CD4-positive, alpha-beta T cell treated with Interleukin-21 for 1 hour (primary cell): ENCODE measurements at regions not wholly inside any gene's neighbourhood (a gene's known extent, or its start where the extent isn't known, plus 50 kb on each side); places are given as distances from the start of the nearest gene placed in this dataset.
A peak's percentile ranks its signal among the peaks of the same experiment; 100 is the strongest.

Source experiments
- DNase-seq: peaks from one replicate; pipeline ENCODE4 v3.0.0-alpha.2; 2020

DNA sequence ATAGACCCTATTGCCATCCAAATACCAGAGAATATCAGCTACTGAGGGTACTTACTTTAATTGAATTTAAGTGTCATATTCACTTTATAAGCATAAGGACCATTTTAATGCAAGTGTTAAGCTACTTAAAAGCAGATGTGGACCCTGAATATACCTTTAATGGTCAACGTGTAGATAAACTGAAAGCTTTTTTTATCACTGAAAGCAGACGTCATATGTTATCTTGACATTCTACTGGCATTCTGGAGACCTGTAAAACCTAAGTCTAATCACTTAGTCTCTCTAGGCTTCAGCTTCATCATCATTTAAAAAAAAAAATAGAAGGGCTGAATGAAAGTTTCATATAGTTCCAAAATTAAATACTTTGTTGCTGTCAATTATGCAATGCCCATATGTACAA, 116.5 kb downstream of the ELAPOR2 start:
- DNase-seq, result no peak

DNA sequence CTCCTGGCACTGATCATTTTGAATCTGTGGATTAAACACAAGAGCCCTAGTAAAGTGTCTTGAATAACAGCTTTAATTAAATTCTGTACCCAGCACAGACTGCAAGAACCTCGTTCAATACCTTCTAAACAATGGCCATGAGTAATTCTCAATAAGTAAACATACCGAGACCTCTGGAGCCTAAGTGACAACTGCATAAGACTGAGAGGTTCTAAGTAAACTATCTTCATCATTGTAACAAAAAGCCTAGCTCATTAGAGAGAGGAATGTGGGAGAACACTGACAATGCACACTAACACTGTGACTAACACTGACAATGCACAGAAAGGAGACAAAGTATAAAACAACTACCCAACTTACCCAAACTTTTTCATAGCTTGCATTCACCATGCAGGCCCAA, 117.4 kb downstream of the ELAPOR2 start:
- DNase-seq, result no peak

DNA sequence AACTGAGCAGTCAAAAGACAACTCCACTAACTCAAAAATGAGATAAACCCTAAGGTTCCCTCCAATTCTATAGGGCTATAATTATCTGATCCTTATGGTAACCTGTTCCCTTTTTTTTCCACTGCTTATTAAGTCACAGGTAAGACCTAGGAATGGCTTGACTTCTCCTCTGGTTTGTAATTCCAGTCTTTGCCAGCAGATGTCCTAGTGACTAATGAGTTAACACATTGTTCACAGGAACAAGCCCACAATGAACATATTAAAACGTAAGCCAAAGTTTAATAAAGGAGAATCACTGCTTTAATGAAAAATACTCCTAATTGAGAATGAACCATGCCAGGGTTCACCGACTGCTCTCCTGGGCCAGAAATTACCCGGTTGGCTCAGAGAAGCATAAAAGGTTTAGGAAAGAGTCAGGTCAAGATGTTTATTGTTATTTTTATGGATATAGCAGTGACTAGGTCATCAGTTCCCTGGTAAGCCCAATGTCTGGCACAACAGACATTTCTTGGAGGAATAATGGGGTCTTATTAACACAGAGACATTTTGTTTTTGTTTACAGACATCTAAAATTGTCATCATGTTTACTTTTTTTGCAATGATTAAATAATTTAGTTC, 120.1 kb downstream of the ELAPOR2 start:
- DNase-seq, result peak; percentile 61

DNA sequence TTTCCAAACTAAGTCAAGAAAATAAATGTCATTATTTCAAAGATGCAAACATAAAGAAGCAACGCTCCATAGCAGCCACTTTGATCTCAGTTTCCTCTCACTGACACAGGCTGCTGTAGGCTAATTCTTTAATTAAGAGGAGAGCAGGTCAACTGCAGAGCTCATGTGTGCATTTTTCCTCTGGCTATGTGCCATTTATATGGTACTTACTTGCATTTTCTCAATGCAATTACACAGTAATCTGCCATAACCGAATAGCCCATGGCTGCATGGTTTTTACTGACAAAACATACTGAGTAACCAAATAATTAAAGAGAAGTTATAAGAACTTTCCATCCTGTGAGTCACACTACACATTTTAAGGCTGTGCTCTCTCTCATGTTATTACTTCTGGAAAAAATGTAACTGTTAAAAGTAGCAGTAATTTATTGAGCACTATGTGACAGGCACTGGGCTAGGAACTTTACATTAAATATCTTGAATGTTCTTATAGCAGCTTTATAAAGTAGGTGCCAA, 122.0 kb downstream of the ELAPOR2 start:
- DNase-seq, result no peak

DNA sequence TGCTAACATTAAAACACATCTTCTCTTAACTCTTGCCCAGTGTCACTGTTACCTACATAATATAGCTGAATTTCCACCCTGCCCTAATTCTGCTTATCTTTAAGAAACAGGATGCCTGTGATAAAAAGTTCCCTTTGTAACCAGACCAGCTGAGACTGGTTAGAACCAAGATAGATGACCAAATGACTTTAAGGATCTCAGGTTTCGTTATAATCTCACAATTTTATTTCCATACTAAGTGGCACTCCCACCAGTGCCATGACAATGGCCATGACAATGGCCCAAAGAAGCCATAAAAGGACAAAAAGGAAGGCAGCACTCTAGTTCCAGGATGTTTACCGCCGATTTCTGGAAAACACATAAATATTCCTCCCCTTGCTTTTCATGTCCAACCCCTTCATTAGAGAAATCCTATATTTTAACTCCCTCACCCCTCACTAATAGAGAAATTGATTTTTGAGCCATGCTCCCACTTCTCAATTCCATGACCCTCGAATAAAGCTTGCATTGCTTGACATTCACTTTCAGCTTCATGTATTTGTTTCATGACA, 126.1 kb downstream of the ELAPOR2 start:
- no peak for DNase-seq

DNA sequence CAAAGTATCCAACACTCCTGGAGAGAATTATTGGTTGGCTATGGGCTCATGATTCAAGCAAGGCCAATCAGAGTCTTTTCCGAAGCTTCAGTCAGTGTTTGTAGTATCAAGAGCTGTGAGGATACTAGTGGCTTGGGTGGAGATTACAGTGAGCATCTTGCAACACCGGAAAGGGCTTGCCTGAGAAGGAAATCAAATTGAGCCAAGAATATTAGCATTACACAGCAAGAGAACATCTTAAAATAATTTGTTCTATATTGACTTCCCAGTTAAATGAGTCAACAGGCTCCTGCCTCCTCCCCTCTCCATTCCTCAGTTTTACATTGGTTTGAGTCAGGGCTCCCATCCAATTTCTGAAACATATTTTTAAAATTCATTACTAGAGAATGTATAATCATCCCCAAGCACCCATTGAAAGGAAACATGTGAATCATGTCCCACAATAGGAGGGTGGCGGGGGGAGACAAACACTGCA, 127.4 kb downstream of the ELAPOR2 start:
- DNase-seq, result no peak

DNA sequence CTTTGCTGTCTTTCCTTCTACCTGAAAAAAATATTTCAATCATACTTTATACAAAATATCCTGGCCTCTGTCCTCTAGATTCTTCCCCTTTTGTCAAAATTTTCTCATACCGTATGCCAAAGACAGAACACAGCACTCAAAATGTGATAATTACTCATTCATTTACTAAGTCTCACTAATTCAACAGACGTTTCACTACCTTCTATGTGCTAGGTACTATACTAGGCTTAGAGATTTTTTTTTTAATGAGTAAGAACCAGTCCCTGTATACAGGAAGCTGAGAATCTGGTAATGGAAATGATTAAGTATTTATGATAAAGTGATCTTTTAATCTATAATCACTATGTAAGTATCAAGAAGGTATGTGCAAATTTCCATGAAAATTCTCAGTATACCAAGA, 128.0 kb downstream of the ELAPOR2 start:
- DNase-seq, result no peak

DNA sequence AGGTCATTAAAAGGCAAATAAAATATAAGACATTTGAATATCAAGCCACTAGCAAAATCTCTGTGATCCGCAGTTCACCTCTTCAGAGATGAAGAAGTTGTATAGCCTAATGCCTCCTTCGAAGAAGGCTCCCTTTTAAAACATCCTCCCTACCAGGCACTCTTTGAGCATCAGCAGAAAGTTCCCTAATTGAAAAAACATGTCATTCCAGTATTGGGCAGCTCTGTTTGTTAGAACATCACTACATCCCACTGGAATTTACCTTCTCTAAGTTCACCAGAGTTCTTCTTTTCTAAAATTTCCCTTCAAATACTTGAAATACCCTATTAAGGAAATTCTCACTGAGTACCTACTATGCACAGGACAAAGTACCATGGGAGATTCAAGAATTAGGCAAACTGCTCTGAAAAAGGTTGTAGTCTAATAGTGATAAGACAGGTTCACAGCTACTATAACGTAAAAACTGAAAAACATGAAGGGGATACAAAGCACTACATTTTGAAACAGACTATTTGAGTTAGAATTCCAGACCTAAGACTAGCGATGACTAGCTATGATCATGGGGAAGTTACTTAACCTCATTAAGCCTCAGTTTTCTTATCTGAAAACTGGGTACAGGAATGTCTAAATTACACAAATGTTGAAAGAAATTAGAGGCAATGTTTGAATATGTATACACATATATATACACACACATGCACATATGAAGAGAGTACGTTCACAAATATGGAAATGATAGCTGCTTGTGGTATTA, 128.7 kb downstream of the ELAPOR2 start:
- no peak for DNase-seq

DNA sequence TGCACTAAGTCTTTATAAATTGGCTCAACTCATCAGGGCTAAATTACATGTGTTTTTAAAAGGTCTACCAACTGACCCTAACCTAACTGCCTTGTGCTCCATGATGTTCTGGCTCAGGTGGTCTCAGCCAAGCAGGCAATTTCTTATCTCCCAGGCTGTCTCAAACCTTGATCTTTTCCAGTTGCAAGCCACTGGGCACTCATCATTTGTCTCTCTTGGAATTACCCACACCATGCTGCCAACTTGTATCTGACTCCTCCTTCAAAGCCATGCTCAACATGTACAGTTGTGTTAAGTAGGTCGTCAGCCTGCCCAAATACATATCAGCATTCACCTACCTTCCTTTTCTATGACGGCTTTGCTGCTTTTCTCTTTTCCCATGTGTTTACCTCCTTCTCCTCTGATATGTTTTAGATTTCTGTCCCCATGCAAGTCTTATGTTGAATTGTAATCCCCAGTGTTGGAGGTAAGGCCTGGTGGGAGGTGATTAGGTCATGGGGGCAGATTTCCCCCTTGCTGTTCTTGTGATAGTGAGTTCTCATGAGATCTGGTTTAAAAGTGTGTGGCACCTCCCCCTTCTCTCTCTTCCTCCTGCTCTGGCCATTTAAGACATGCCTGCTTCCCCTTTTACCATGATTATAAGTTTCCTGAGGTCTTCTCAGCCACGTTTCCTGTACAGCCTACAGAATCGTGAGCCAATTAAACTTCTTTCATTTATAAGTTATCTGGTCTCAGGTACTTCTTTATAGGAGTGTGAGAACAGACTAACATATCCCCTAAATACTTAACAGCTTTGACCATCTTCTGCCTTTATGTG, 130.0 kb downstream of the ELAPOR2 start:
- no peak for DNase-seq

DNA sequence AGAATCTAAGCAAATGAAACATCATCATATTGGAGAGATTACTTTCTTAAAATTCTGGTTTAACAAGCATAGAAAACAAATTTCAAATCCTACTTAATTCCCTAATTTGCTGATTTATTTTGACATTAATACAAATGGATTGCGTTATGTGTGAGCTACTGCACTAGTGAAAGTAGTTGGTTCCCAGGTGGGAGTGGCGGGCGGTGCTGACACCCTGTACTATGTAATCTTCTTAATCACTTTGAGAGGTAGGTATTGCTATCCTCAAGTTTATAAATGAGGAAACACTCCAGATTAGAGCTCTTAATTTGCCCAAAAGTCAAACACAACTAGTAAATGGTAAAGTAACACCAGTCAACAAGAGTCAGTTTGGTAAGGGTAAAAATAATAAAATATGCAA, 131.1 kb downstream of the ELAPOR2 start:
- no peak for DNase-seq

DNA sequence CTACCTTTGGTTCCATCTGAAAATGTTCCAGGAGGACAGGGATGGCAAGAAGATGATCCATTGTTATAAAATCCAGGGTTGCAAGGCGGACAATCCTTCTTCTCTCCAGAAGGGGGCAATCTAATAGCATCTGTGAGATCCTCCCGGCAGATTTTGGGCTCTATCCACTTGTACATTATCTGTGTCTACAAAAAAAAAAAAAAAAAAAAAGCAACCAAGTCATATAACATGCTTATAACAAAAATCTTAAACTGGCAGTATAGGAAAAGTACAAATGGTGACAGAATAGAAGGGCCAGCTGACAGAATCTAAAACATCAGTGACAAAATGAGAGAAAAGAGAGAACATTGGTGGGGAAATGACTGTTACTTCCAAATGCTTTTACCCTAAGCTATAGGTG, 132.7 kb downstream of the ELAPOR2 start:
- DNase-seq, result peak; percentile 49

DNA sequence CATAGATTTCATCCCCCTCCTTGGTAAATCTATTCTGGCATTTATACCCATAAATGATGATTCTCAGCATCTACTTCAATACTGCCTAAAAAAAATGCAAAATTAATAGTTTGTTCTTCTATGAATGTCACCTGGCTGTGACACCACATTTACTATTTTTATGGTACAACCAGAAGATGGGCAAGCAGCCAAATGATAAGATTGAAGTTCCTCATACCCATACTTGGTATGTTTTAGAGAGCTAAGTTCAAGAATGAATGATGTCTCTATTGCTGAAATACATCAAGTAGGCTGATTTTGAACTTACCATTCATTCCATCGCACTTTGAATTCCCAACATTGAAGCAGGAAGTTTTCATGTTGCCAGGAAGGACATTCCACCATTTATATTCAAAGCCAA, 134.2 kb downstream of the ELAPOR2 start:
- no peak for DNase-seq

DNA sequence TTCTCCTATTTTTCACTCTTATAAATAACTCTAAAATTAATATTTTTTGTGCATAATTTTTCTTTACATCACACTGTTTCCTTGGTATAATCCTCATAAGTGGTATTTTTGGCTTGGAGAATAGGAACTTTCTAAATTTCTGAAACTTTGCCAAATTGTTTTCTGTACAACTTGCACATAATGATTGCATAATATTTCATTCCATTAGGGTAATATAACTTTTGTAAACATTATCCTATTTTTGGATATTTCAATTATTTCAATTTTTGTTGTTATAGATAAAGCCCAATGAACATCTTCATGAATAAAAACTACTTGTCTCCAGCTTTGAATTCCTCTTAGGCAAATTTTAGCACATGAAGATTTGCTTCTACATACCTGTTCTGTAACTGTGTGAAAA, 135.9 kb downstream of the ELAPOR2 start:
- DNase-seq, result no peak

DNA sequence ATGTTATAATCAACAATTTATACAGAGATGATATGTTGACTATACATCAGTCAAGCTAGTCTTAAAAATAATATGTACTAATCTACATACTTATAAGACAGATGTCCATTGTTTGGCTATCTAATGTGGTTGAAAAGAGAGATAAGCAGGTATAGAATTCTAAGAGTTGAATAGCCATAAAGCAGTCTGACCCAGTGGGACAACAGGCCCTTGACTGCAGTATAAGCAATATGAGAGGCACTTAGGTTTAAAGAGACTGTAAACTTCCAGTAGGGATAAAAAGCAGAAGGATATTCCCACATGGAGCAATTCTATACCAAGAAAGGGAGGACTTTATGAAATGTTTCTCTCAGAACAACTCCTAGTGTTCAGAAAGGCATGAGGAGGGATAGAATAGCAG, 139.3 kb downstream of the ELAPOR2 start:
- no peak for DNase-seq

DNA sequence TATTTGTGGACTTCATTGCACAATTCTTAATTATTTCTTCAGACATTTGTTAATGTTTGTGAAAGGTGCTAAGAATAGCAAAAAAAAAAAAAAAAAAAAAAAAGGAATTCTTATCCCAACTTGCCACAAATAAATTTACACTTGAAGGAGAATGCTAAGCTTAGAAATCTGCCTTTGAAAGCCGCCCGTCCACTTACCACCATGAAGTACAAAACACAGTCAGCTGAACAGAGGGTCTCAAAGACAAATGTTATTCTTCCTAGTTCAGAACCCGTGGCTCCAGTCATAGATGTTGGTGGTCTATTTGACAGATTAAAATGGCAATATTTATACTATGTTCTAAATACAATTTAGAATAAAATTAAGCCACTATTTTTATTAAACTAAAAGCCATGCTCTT, 141.2 kb downstream of the ELAPOR2 start:
- DNase-seq, result no peak

DNA sequence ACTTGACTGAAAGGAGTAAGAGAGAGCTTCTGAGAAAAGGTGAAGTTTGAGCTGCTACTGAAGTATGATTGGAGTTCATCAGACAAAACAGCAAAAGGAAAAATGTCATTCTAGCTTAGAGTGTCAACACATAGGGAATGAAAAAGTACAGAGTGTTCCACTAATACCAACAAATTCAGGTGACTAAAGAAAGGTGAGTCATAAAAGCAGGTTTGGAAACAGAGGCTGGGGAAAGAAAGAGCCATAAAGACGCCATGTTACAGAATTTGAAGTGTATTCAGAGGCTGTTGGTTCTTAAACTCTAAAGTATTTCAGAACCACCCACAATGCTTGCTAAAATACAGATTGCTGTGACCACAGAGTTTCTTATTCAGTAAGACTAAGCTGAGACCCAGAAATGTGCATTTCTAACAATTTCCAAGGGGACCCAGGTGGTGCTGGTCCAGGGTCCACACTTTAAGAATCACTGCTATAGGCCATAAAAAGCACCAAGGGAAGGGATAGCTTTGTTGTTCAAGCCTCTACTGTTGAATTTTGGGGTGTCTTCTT, 143.1 kb downstream of the ELAPOR2 start:
- no peak for DNase-seq

DNA sequence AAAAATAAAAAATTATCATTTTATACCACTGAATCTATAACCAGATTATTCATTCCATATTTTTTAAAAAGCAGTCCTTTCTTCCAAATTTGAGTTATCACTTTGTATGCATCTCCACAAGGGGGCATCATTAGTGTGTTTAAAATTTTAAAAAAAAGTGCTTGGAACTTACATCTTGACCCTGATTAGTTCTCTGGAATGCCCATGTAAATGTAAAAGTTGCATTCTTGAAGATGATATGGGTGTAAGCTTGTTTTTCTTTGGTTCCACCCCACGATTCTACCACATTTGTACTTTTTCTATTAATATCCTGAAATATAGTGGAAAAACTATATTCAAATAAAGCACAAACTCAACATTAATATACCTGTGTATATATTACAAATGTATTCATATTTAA, 144.9 kb downstream of the ELAPOR2 start:
- peak; percentile 11 for DNase-seq
